ENCODE measurements at regions not wholly inside any gene's neighbourhood (a gene's known extent, or its start where the extent isn't known, plus 50 kb on each side); places are given as distances from the start of the nearest gene placed in this dataset.

DNA sequence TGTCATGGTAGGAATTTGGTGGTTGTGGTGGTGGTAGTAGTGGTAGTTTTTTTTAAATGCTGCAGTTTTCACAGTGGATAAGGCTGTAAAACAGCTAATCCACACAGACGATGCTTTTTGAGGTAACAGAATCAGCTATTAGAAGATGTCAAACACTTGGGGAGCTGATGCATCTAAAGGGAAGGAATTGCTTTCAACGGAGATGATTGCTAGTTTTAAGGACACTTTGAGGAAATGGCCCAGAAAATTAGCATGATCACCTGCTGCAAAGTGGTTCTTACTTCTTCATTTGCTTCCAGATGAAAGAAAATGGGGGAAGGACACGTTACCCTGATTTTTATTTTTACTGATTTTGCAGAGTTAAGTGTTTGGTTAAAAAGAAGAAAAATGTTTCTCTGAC, 178.2 kb upstream of the ATP10B start:
- TF ChIP-seq, protein P1, sequence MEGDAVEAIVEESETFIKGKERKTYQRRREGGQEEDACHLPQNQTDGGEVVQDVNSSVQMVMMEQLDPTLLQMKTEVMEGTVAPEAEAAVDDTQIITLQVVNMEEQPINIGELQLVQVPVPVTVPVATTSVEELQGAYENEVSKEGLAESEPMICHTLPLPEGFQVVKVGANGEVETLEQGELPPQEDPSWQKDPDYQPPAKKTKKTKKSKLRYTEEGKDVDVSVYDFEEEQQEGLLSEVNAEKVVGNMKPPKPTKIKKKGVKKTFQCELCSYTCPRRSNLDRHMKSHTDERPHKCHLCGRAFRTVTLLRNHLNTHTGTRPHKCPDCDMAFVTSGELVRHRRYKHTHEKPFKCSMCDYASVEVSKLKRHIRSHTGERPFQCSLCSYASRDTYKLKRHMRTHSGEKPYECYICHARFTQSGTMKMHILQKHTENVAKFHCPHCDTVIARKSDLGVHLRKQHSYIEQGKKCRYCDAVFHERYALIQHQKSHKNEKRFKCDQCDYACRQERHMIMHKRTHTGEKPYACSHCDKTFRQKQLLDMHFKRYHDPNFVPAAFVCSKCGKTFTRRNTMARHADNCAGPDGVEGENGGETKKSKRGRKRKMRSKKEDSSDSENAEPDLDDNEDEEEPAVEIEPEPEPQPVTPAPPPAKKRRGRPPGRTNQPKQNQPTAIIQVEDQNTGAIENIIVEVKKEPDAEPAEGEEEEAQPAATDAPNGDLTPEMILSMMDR (IDR thresholded peaks at IDR 0.05): no peak
- ATAC-seq (ENCODE audit: low FRiP score): no peak
- DNase-seq (ENCODE audit: low spot score): no peak

DNA sequence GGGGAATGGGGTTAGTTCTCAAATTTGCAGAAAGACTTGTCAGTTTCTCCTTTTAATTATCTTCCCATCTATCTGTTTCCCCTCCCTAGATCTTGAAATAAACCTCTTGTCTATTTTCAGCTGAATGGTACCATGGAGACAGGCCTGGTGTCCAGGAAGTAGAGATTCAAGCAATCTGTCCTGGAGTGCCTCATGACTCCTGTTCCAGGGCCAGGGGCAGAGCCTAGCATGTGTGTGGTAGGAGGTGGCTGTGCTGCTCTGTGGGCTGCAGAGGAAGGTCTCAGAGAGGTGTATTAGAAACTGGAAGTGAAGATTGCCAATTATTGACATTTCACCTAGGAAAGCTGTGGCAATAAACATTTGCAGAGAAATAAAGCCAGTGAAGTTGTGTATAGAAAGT, 175.8 kb upstream of the ATP10B start:
- no peak for DNase-seq (ENCODE audit: low spot score)
- TF ChIP-seq, protein P1 (IDR thresholded peaks at IDR 0.05): no peak
- no peak for ATAC-seq (ENCODE audit: low FRiP score)

DNA sequence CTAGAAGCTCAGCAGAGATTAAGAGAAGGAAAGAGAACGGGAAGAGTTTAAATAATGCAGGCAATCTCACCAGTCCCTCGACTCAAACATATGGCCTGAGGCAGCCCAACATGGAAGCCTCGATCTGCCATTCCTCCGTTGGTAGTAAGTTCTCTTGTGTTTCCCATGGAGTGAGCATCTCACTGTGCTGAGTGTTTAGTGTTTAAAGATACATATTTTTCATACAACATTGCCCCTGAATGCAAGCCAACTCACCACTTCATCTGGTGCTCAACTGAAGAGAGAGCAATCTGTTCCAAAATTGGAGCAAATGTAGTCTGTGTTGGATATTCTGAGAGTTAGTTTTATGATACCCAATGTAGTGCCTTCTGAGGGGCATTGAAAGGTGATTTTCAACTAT, 171.5 kb upstream of the ATP10B start:
- TF ChIP-seq, protein P1 (IDR thresholded peaks at IDR 0.05): no peak
- ATAC-seq (ENCODE audit: low FRiP score): no peak
- DNase-seq (ENCODE audit: low spot score): no peak

DNA sequence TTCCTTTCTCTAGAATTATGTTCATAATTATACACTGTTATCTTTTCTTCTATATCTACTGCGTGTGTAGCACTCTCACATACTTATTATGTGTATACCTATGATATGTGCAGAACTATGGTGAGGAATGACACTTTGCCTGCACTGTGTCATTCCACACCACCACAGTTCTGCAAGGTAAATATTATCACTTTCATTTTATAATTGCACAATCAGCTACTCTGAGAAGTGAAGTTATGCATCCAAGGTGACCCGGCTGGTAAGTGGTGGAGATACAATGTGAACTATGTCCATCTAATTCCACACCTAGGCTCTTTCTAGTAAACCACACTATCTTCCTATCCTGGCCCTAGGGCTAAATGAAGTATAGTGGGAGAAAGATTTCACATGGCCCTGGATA, 170.1 kb upstream of the ATP10B start:
- TF ChIP-seq, protein P1 (IDR thresholded peaks at IDR 0.05): no peak
- no peak for DNase-seq (ENCODE audit: low spot score)
- ATAC-seq (ENCODE audit: low FRiP score): no peak

DNA sequence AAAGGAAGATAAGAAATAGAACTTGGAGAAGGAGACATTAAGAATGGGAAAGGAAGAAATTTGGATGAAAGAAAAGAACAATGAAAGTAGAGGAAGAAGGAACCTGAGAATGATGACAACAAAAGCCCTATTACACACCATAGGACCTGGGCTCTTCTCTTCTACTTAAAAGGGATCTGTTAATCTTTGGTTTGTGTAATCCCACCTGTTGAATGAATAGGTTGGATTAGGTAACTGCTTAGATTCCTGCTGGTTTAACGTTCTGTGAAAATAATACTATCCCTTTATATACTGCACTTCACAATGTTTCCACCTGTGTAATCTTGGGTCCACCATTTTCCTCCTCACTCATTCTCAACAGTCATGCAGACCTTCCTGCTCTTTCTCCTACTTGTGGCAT, 157.8 kb upstream of the ATP10B start:
- no peak for DNase-seq (ENCODE audit: low spot score)
- TF ChIP-seq, protein P1 (IDR thresholded peaks at IDR 0.05): no peak
- ATAC-seq (ENCODE audit: low FRiP score): no peak

DNA sequence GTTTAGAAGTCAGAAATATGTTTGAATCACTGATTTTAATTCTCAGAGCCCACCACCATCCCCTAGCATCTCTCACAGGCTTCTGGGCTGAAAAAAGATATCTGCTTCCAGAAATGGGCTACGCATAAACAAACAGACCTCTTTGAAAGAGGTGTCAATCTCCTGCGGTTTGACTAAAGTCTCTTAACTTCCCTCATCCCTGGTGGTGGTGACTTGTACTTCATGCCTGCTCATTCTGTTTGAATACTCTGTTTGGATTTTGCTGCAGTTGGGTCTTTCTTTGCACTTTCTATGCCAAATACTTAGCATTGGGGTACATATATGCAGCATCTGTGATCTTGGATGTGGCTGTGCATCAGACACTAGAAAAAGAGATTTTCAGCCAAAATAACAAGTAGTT, 157.2 kb upstream of the ATP10B start:
- ATAC-seq (ENCODE audit: low FRiP score) (no peak), DNase-seq (ENCODE audit: low spot score) (no peak)
- TF ChIP-seq, protein P1 (IDR thresholded peaks at IDR 0.05): no peak

DNA sequence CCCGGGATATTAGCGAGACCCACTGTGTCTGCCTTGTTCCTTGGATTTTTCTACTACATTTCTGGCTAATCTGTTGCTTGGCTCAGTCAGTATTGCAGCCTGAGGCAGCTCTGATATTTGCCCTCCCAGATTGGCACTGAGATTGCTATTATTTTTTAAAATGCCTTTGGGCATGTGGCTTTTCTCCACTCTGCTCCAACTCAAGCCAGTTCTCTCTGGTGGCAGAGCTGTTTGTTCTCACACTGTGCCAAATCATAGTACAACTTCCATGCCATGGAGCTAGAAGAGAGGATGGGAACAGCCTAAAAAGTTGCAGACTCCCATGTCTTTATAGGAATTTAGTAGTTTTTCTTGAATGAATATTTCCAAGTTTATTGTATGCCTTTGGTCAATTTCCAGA, 155.9 kb upstream of the ATP10B start:
- TF ChIP-seq, protein P1 (IDR thresholded peaks at IDR 0.05): no peak
- ATAC-seq (ENCODE audit: low FRiP score) (no peak), DNase-seq (ENCODE audit: low spot score) (no peak)
